ENCODE measurements at regions not wholly inside any gene's neighbourhood (a gene's known extent, or its start where the extent isn't known, plus 50 kb on each side); places are given as distances from the start of the nearest gene placed in this dataset.

DNA sequence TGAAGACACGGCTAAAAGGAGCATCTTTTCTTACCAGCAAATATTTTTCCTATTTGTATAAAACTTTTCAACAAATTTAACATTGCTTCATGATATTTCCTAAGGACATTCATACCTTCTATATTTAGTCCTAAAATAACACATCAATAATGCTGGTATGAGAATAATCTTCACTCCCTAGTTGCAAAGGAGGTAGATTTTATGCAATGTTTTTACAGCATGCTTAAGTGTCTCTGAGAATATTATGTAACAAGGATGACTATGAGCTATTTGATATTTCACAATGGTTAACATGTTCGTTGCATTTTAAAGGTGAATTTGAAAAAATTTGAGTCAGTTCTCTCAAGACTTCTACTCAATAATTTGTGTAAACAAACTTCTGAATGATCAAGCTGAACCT, 506.7 kb downstream of the NUP35 start:
- BruUV-seq (replicated peaks): no TSS peak
- H3K79me2 ChIP-seq (ENCODE audit: control insufficient read depth, insufficient read depth, low read length): no peaks in the 10 kb centered on the region
- ChIA-PET CTCF (interaction anchor here (0.6 kb wide), 1 partner anchor 306 kb away, joined by 3 read pairs; no protein-coding TSS in a partner anchor), POLR2A (no interaction called here)
- no peaks in the 10 kb centered on the region for H3K9me3 ChIP-seq (replicated peaks; ENCODE audit: control insufficient read depth, insufficient read depth, low read length)
- H3K27me3 ChIP-seq (ENCODE audit: control insufficient read depth in 2 of 2, insufficient read depth in 2 of 2, low read length in 2 of 2): no peaks in the 10 kb centered on the region
- H3K9me1 ChIP-seq (replicated peaks; ENCODE audit: control insufficient read depth, extremely low read depth, insufficient read depth, low read length): no peaks in the 10 kb centered on the region
- no peak overlapping the region for H2AFZ ChIP-seq (ENCODE audit: low read depth, low read length)
- TF ChIP-seq, protein P1, sequence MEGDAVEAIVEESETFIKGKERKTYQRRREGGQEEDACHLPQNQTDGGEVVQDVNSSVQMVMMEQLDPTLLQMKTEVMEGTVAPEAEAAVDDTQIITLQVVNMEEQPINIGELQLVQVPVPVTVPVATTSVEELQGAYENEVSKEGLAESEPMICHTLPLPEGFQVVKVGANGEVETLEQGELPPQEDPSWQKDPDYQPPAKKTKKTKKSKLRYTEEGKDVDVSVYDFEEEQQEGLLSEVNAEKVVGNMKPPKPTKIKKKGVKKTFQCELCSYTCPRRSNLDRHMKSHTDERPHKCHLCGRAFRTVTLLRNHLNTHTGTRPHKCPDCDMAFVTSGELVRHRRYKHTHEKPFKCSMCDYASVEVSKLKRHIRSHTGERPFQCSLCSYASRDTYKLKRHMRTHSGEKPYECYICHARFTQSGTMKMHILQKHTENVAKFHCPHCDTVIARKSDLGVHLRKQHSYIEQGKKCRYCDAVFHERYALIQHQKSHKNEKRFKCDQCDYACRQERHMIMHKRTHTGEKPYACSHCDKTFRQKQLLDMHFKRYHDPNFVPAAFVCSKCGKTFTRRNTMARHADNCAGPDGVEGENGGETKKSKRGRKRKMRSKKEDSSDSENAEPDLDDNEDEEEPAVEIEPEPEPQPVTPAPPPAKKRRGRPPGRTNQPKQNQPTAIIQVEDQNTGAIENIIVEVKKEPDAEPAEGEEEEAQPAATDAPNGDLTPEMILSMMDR (IDR thresholded peaks at IDR 0.05; ENCODE audit: extremely low read depth in 1 of 2, insufficient read depth in 1 of 2, low read depth in 1 of 2, low read length in 2 of 2): no peak
- no peak for TF ChIP-seq POLR2AphosphoS5 (IDR thresholded peaks at IDR 0.05; ENCODE audit: insufficient read depth, low read depth, low read length)
- TF ChIP-seq, protein P2, sequence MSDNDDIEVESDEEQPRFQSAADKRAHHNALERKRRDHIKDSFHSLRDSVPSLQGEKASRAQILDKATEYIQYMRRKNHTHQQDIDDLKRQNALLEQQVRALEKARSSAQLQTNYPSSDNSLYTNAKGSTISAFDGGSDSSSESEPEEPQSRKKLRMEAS (IDR thresholded peaks at IDR 0.05; ENCODE audit: insufficient read depth, insufficient read length): no peak
- TF ChIP-seq POLR2A (IDR thresholded peaks at IDR 0.05; ENCODE audit: low read depth, low read length): no peak
- TF ChIP-seq FOS (IDR thresholded peaks at IDR 0.05; ENCODE audit: borderline replicate concordance, insufficient read depth, low read length): no peak
- TF ChIP-seq EZH2 (IDR thresholded peaks at IDR 0.05; ENCODE audit: borderline replicate concordance, low read depth, low read length, severe bottlenecking): no peak
- TF ChIP-seq MYC (IDR thresholded peaks at IDR 0.05; ENCODE audit: low read depth, low read length): no peak
- no peak for TF ChIP-seq GATA2 (IDR thresholded peaks at IDR 0.05; ENCODE audit: insufficient read depth, insufficient read length, low read depth, low read length)
- TF ChIP-seq JUN (IDR thresholded peaks at IDR 0.05; ENCODE audit: borderline replicate concordance, insufficient read depth, insufficient read length, low read depth): no peak
- no peaks in the 10 kb centered on the region for H3K36me3 ChIP-seq (ENCODE audit: control insufficient read depth in 2 of 2, extremely low read depth in 1 of 2, insufficient read depth in 2 of 2, low read length in 2 of 2)
- FAIRE-seq (no peak), DNase-seq (ENCODE audit: low read depth, low spot score) (no peak)
- H4K20me1 ChIP-seq (replicated peaks; ENCODE audit: control insufficient read depth, extremely low read depth, insufficient read depth, low read length): no peaks in the 10 kb centered on the region
- intact Hi-C loops (cut with micrococcal nuclease): no loop called here
- dilution Hi-C loops (cut with MboI; ENCODE audit: extremely low pct_ligation_motif_present, low sequenced_read_pairs): no loop called here
- H3K4me2 ChIP-seq (ENCODE audit: insufficient read depth, low read length): no peak overlapping the region
- no peak overlapping the region for H3K4me3 ChIP-seq (replicated peaks in 1 of 3; ENCODE audit: insufficient read depth in 1 of 3, low read depth in 1 of 3, low read length in 3 of 3)
- no peaks in the 10 kb centered on the region for H3K4me1 ChIP-seq (ENCODE audit: control insufficient read depth, extremely low read depth, insufficient read depth, low read length)
- H3K27ac ChIP-seq (ENCODE audit: insufficient read depth, low read depth, low read length): no peak overlapping the region
- H3K9ac ChIP-seq (replicated peaks; ENCODE audit: extremely low read depth, insufficient read depth, low read length): no peak overlapping the region

All from endothelial cell of umbilical vein (primary cell).